Suprapubic skin (tissue), 4 donors: ENCODE measurements at regions not wholly inside any gene's neighbourhood (a gene's known extent, or its start where the extent isn't known, plus 50 kb on each side); places are given as distances from the start of the nearest gene placed in this dataset.

Source experiments
- DNase-seq, 2 donors: peaks; one replicate each; pipeline ENCODE4 v3.0.0-alpha.2; 2019; ENCODE audit warnings: low spot score in 2 of 2
- H3K27ac ChIP-seq: fragments of 200-600 bp; sonication (generic); one replicate; pipeline ENCODE4 v1.5.1; 2019
- H3K27me3 ChIP-seq: fragments of 200-600 bp; sonication (generic); one replicate; pipeline ENCODE4 v1.5.1; 2019
- H3K36me3 ChIP-seq: fragments of 200-600 bp; sonication (generic); one replicate; pipeline ENCODE4 v1.5.1; 2019
- H3K4me1 ChIP-seq: fragments of 200-600 bp; sonication (generic); one replicate; pipeline ENCODE4 v1.5.1; 2019
- H3K4me3 ChIP-seq: fragments of 200-600 bp; sonication (generic); one replicate; pipeline ENCODE4 v1.5.1; 2019; ENCODE audit warnings: mild to moderate bottlenecking
- H3K9me3 ChIP-seq: fragments of 200-600 bp; sonication (generic); one replicate; pipeline ENCODE4 v1.5.1; 2019
- EP300 ChIP-seq: sonication (generic); formaldehyde crosslinking; IDR thresholded peaks from one replicate; pipeline ENCODE4 v1.6.1; 2017; ENCODE audit warnings: antibody characterized with exemption
- POLR2A ChIP-seq, 2 donors: fragments of 450-650 bp; IDR thresholded peaks; one replicate each; pipeline ENCODE4 v1.6.1; 2017; ENCODE audit warnings: antibody characterized with exemption in 2 of 2, mild to moderate bottlenecking in 2 of 2, moderate library complexity in 2 of 2
- POLR2AphosphoS5 ChIP-seq, 3 donors: sonication (generic); formaldehyde crosslinking; IDR thresholded peaks; one replicate each; pipeline ENCODE4 v1.6.1; 2017; ENCODE audit warnings: antibody characterized with exemption in 3 of 3
- WGBS: methylation state at CpG from one replicate; pipeline ENCODE4 v1.1.5; 2018; 5-methylcytosine and 5-hydroxymethylcytosine counted together
- TF ChIP-seq, protein P1 (sequence below), 2 donors: fragments of 200-600 bp in 1 of 2; fragments of 450-650 bp in 1 of 2; sonication (generic) in 1 of 2; IDR thresholded peaks; one replicate each; pipeline ENCODE4 v1.5.1; 2016 to 2019; ENCODE audit warnings: antibody characterized with exemption in 2 of 2, mild to moderate bottlenecking in 1 of 2, moderate library complexity in 1 of 2

DNA sequence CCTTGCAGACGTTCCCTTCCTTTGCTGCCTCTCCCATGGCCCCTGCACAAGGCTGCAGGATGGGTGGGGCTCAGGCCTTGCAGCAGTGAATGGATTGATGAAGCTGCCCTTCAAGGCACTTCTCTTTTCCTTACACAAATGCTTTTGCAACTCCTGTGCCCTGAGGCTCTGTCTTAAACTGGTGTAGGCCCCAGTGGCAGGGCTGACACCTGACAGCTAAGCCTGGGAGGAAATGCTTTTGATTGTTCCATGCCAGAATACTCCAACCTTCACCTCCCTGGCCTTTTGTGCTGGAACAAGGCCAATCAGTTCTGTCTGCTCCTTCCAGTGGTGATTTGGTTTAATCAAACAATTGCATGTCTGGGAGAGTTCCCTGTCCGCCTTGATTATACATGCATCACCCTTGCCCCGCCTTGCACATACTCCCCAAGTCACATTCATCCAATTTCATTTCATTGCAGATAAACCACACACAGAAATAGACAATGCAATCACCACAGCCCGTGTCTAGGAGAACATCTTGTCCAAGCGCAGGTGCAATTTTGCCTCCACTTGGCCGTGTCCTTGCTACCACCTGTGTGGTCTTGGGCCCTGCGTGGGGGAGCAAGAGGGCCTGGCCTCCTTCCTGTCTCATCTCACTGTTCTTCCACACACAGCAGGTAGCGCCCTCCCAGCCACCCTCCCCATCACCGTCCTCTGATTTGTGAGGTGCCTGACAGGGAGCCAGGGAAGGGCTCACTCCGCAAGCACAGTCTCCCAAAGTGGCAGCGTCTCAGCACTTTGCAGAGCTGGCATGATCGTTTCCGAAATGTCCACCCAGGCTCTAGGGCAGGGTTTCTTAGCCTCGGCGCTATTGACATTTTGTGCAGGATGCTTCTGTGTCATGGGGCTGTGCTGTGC is 120.4 kb downstream of the CDH26 start:
- WGBS: 78% methylated on average over 11 of the region's 15 CpGs
- Histone ChIP-seq H3K4me3 (no peak overlapping the region), H3K27me3 (peaks cover 4% of the 10 kb centered on the region), H3K27ac (no peak overlapping the region), H3K4me1 (no peaks in the 10 kb centered on the region), H3K36me3 (no peaks in the 10 kb centered on the region), H3K9me3 (no peaks in the 10 kb centered on the region)
- TF ChIP-seq POLR2A (IDR thresholded peaks at IDR 0.05): no peak
- no peak for TF ChIP-seq EP300
- TF ChIP-seq POLR2AphosphoS5 (IDR thresholded peaks at IDR 0.05): no peak
- TF ChIP-seq, protein P1, sequence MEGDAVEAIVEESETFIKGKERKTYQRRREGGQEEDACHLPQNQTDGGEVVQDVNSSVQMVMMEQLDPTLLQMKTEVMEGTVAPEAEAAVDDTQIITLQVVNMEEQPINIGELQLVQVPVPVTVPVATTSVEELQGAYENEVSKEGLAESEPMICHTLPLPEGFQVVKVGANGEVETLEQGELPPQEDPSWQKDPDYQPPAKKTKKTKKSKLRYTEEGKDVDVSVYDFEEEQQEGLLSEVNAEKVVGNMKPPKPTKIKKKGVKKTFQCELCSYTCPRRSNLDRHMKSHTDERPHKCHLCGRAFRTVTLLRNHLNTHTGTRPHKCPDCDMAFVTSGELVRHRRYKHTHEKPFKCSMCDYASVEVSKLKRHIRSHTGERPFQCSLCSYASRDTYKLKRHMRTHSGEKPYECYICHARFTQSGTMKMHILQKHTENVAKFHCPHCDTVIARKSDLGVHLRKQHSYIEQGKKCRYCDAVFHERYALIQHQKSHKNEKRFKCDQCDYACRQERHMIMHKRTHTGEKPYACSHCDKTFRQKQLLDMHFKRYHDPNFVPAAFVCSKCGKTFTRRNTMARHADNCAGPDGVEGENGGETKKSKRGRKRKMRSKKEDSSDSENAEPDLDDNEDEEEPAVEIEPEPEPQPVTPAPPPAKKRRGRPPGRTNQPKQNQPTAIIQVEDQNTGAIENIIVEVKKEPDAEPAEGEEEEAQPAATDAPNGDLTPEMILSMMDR (IDR thresholded peaks at IDR 0.05): no peak
- DNase-seq: peak in 1 of 2 donors; percentile 72

DNA sequence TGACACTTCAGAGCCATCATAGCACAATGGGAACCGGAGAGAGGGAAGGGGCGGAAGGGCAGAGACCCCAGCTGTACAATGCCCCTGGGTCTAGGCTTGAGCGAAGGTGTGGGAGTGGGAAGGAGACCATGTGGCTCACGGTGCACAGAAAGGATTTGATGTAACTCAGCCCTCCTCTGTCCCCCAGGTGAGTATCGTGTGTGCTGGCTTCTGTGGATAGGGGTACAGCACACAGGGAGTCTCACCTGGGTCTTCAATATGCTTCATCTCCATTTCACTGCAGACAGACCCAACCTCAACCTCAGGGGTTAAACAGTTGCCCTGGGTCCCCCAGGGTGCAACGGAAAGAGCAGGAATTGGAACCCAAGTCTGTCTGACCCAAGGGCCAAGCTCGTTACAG is 122.2 kb downstream of the CDH26 start:
- H3K9me3 ChIP-seq: no peaks in the 10 kb centered on the region
- no peaks in the 10 kb centered on the region for H3K36me3 ChIP-seq
- no peak overlapping the region for H3K27ac ChIP-seq
- no peak overlapping the region for H3K4me3 ChIP-seq
- peaks cover 4% of the 10 kb centered on the region for H3K27me3 ChIP-seq
- TF ChIP-seq, protein P1 (IDR thresholded peaks at IDR 0.05): no peak
- TF ChIP-seq POLR2AphosphoS5 (IDR thresholded peaks at IDR 0.05) (no peak), POLR2A (IDR thresholded peaks at IDR 0.05) (no peak)
- DNase-seq: peak in 1 of 2 donors; percentile 56
- no peaks in the 10 kb centered on the region for H3K4me1 ChIP-seq
- 86% methylated on average over 7 of the region's 7 CpGs for WGBS

DNA sequence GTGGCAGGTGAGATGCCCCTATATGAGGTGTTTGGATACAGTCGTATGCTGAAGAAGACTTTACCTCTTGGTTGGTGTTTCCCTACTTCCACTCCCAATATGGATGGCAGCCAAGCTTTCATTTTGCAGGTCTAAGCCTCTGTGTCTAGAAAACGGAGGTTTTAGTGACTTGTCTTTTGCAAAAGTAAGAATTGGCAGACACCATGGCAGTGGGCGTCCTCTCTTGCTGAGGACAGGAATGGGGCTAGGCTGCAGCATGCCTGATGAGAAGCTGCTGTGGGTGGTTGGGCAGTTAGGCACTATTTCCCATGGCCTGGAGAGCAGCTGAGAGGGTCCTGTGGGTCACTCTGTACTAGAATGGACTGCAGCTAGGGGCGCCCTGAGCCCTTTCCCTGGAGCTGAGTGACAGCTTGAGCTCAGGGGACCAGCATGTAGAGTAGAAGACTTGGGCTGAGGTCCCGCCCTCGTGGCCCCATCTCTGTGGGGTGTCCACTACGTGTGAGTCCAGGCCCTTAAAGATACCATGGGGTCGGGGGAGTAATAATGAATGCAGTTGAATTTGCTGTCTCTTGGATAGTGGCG is 127.4 kb downstream of the CDH26 start:
- TF ChIP-seq POLR2AphosphoS5 (IDR thresholded peaks at IDR 0.05) (no peak), POLR2A (IDR thresholded peaks at IDR 0.05) (no peak), EP300 (no peak)
- TF ChIP-seq, protein P1 (IDR thresholded peaks at IDR 0.05): no peak
- peaks cover 22% of the 10 kb centered on the region for H3K27me3 ChIP-seq
- H3K9me3 ChIP-seq: no peaks in the 10 kb centered on the region
- WGBS: 80% methylated on average over 8 of the region's 9 CpGs
- no peak overlapping the region for H3K4me3 ChIP-seq
- no peak overlapping the region for H3K27ac ChIP-seq
- H3K36me3 ChIP-seq: no peaks in the 10 kb centered on the region
- H3K4me1 ChIP-seq: peaks cover 4% of the 10 kb centered on the region
- DNase-seq: no peak

DNA sequence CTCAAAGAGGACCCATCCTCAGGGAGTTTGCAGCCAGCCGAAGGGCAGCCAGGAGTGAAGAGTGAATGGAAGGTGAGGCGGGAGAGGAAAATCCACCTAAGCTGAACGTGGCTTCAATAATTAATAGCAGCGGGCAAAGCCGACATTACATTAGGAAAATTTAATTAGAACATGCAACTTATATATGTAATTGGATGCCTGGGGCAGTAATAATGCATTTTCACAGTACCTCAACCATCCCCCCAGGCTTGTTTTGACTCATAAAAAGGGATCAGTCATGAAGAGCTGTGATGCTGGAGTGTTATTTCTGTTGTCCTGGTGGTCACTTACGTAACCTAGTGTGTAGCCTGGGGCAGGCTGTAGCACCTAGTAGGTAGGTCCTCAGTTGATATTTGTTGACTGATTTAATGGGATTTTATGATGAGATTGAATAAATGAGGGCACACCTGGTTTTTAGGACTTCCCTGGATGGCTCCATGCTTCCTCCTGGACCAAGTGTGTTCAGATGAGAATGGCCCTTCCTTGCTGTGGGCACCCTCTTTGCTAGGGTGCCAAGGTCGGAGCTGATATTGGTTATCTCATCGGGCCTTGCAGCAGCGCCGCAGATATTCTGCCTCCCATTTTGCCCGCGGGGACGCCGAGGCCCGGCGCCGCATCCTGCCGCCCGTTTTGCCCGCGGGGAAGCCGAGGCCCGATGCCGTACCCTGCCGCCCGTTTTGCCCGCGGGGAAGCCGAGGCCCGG is 128.8 kb downstream of the CDH26 start:
- peaks cover 26% of the 10 kb centered on the region for H3K27me3 ChIP-seq
- TF ChIP-seq POLR2A (IDR thresholded peaks at IDR 0.05) (no peak), EP300 (no peak), POLR2AphosphoS5 (IDR thresholded peaks at IDR 0.05) (no peak)
- TF ChIP-seq, protein P1 (IDR thresholded peaks at IDR 0.05): no peak
- H3K4me1 ChIP-seq: peaks cover 4% of the 10 kb centered on the region
- no peak for DNase-seq
- no peaks in the 10 kb centered on the region for H3K9me3 ChIP-seq
- H3K27ac ChIP-seq: no peak overlapping the region
- no peaks in the 10 kb centered on the region for H3K36me3 ChIP-seq
- H3K4me3 ChIP-seq: peak overlapping the region; percentile 25
- 82% methylated on average over 6 of the region's 30 CpGs for WGBS
